ENCODE measurements at regions not wholly inside any gene's neighbourhood (a gene's known extent, or its start where the extent isn't known, plus 50 kb on each side); places are given as distances from the start of the nearest gene placed in this dataset.
"Not testable (repeated sequence)": the region's sequence is repeated elsewhere in the genome, so short reads cannot be mapped to it uniquely, and the experiment has no call there.

GRCh38 chr2:57698392-57698791, 348.2 kb upstream of the VRK2 start:
- Histone ChIP-seq H3K4me1 (no peaks in the 10 kb centered on the region), H3K9me3 (no peaks in the 10 kb centered on the region), H3K27ac (no peak overlapping the region), H3K4me3 (no peak overlapping the region), H3K27me3 (ENCODE audit: insufficient read depth in 3 of 3, low read length in 2 of 3) (no peaks in the 10 kb centered on the region), H3K36me3 (ENCODE audit: insufficient read depth in 1 of 2, low read depth in 1 of 2) (no peaks in the 10 kb centered on the region)
- 50 to 61% (median 61%) methylated on average over 1 of the region's 1 CpG for WGBS, 3 donors
- TF ChIP-seq CTCF (IDR thresholded peaks at IDR 0.05): no peak
- ATAC-seq (no peak), DNase-seq (no peak)
- intact Hi-C loops (cut with DNase I): no loop called here

- Histone ChIP-seq H3K4me1 (no peaks in the 10 kb centered on the region), H3K27me3 (ENCODE audit: insufficient read depth in 3 of 3, low read length in 2 of 3) (no peaks in the 10 kb centered on the region), H3K36me3 (ENCODE audit: insufficient read depth in 1 of 2, low read depth in 1 of 2) (no peaks in the 10 kb centered on the region), H3K27ac (no peak overlapping the region), H3K4me3 (no peak overlapping the region), H3K9me3 (no peaks in the 10 kb centered on the region)
- ATAC-seq (no peak), DNase-seq (no peak)
- intact Hi-C loops (cut with DNase I): no loop called here
- no peak for TF ChIP-seq CTCF (IDR thresholded peaks at IDR 0.05)
- WGBS, 3 donors: 46 to 53% (median 49%) methylated on average over 2 of the region's 2 CpGs
Measured at GRCh38 chr2:57698935-57699449, 347.6 kb upstream of the VRK2 start.

GRCh38 chr2:57701391-57701791, 345.2 kb upstream of the VRK2 start:
- no peaks in the 10 kb centered on the region for H3K4me1 ChIP-seq
- H3K9me3 ChIP-seq: no peaks in the 10 kb centered on the region
- 61 to 71% (median 68%) methylated on average over 5 of the region's 5 CpGs for WGBS, 3 donors
- H3K4me3 ChIP-seq: no peak overlapping the region
- intact Hi-C loops (cut with DNase I): no loop called here
- DNase-seq (no peak), ATAC-seq (no peak)
- no peaks in the 10 kb centered on the region for H3K27me3 ChIP-seq (ENCODE audit: insufficient read depth in 3 of 3, low read length in 2 of 3)
- H3K36me3 ChIP-seq (ENCODE audit: insufficient read depth in 1 of 2, low read depth in 1 of 2): no peaks in the 10 kb centered on the region
- H3K27ac ChIP-seq: no peak overlapping the region
- TF ChIP-seq CTCF (IDR thresholded peaks at IDR 0.05): no peak

- intact Hi-C loops (cut with DNase I): no loop called here
- H3K36me3 ChIP-seq (ENCODE audit: insufficient read depth in 1 of 2, low read depth in 1 of 2): no peaks in the 10 kb centered on the region
- H3K27ac ChIP-seq: no peak overlapping the region
- H3K27me3 ChIP-seq (ENCODE audit: insufficient read depth in 3 of 3, low read length in 2 of 3): no peaks in the 10 kb centered on the region
- ATAC-seq: no peak
- TF ChIP-seq CTCF (IDR thresholded peaks at IDR 0.05): no peak
- no peaks in the 10 kb centered on the region for H3K4me1 ChIP-seq
- H3K9me3 ChIP-seq: no peaks in the 10 kb centered on the region
- WGBS, 3 donors: 79 to 83% (median 83%) methylated on average over 3 of the region's 3 CpGs
- no peak overlapping the region for H3K4me3 ChIP-seq
- no peak for DNase-seq
Measured at GRCh38 chr2:57703407-57703806, 343.2 kb upstream of the VRK2 start.

- ATAC-seq; H3K9me3 ChIP-seq; H3K27ac ChIP-seq; H3K27me3 ChIP-seq (ENCODE audit: insufficient read depth in 3 of 3, low read length in 2 of 3); H3K4me3 ChIP-seq; H3K36me3 ChIP-seq (ENCODE audit: insufficient read depth in 1 of 2, low read depth in 1 of 2); DNase-seq; intact Hi-C loops (cut with DNase I); H3K4me1 ChIP-seq: not testable (repeated sequence)
- WGBS, 3 donors: 82 to 89% (median 88%) methylated on average over 8 of the region's 8 CpGs
Measured at GRCh38 chr2:57707794-57708193, 338.8 kb upstream of the VRK2 start.
